H1 (cell line): ENCODE measurements at regions not wholly inside any gene's neighbourhood (a gene's known extent, or its start where the extent isn't known, plus 50 kb on each side); places are given as distances from the start of the nearest gene placed in this dataset.
"Not testable (repeated sequence)": the region's sequence is repeated elsewhere in the genome, so short reads cannot be mapped to it uniquely, and the experiment has no call there.

Source experiments
- CTCF ChIA-PET: fragments of 300-600 bp; sonication (Branson Sonifier 250); formaldehyde crosslinking; loops from one replicate; lab custom pipeline; 2021; ENCODE audit not compliant: partially characterized antibody; lab: Charles Lee
- POLR2A ChIA-PET: fragments of 300-600 bp; sonication (Branson Sonifier 250); formaldehyde crosslinking; loops from one replicate; lab custom pipeline; 2021; ENCODE audit warnings: inconsistent platforms; ENCODE audit not compliant: partially characterized antibody; lab: Charles Lee
- DNase-seq, 2 experiments: peaks; one replicate each; pipeline versions ENCODE4 v3.0.0 to v3.0.0-alpha.2; 2010 to 2022; ENCODE audit warnings: low spot score in 2 of 2, low read depth in 1 of 2, mixed read lengths in 1 of 2
- FAIRE-seq: peaks from 2 replicates; lab custom pipeline; 2011; peaks lifted over from hg19 to GRCh38; lab: Jason Lieb, UNC
- H2AFZ ChIP-seq: 2 replicates; pipeline ENCODE4 v1.8.1; 2012; ENCODE audit warnings: low read length, inconsistent platforms
- H2AK5ac ChIP-seq: 2 replicates; pipeline ENCODE4 v1.6.1; 2013; ENCODE audit warnings: low read depth, low read length
- H2BK120ac ChIP-seq: replicated peaks from 2 replicates; pipeline ENCODE3; 2013; ENCODE audit warnings: low read depth, low read length, inconsistent platforms
- H2BK12ac ChIP-seq: 2 replicates; pipeline ENCODE4 v1.6.1; 2013; ENCODE audit warnings: low read depth, low read length
- H2BK15ac ChIP-seq: 2 replicates; pipeline ENCODE4 v1.6.1; 2013; ENCODE audit warnings: low read length
- H2BK20ac ChIP-seq: 2 replicates; pipeline ENCODE4 v1.6.1; 2013; ENCODE audit warnings: low read length
- H2BK5ac ChIP-seq: 2 replicates; pipeline ENCODE4 v1.6.1; 2013; ENCODE audit warnings: low read depth, low read length
- H3K14ac ChIP-seq: 2 replicates; pipeline ENCODE4 v1.6.1; 2013; ENCODE audit warnings: inconsistent platforms; ENCODE audit not compliant: insufficient read length
- H3K18ac ChIP-seq: 2 replicates; pipeline ENCODE4 v1.6.1; 2013; ENCODE audit warnings: low read length; ENCODE audit errors: extremely low read depth
- H3K23ac ChIP-seq: 2 replicates; pipeline ENCODE4 v1.6.1; 2013; ENCODE audit warnings: inconsistent platforms; ENCODE audit not compliant: insufficient read length
- H3K23me2 ChIP-seq: 2 replicates; pipeline ENCODE4 v1.6.1; 2013; ENCODE audit warnings: low read depth, low read length
- H3K27ac ChIP-seq: 2 replicates; pipeline ENCODE4 v1.6.1; 2011; ENCODE audit warnings: low read depth, low read length, inconsistent platforms
- H3K27me3 ChIP-seq, 4 experiments: replicated peaks in 1 of 4; 1 replicate in 1 of 4; 2 replicates in 3 of 4; pipeline versions ENCODE4 v1.6.1 to v1.8.1; 2011 to 2013; ENCODE audit warnings: low read length in 3 of 4, mild to moderate bottlenecking in 3 of 4, inconsistent platforms in 2 of 4, mixed read lengths in 2 of 4, moderate library complexity in 1 of 4; ENCODE audit not compliant: control insufficient read depth in 3 of 4, insufficient read depth in 3 of 4; ENCODE audit errors: extremely low read depth in 1 of 4
- H3K36me3 ChIP-seq, 4 experiments: 2 replicates each; pipeline versions ENCODE4 v1.6.1 to v1.8.1; 2011 to 2013; ENCODE audit warnings: mild to moderate bottlenecking in 4 of 4, low read length in 3 of 4, moderate library complexity in 2 of 4, control low read depth in 1 of 4, inconsistent platforms in 1 of 4; ENCODE audit not compliant: insufficient read depth in 4 of 4, control insufficient read depth in 2 of 4
- H3K4ac ChIP-seq: replicated peaks from 2 replicates; pipeline ENCODE3; 2013; ENCODE audit warnings: low read length, low read depth, mixed read lengths, inconsistent platforms; ENCODE audit not compliant: insufficient read length
- H3K4me1 ChIP-seq, 4 experiments: replicated peaks in 1 of 4; 1 replicate in 1 of 4; 2 replicates in 3 of 4; pipeline versions ENCODE4 v1.6.1 to v1.8.1; 2011 to 2013; ENCODE audit warnings: low read length in 3 of 4, inconsistent platforms in 2 of 4, mixed read lengths in 1 of 4; ENCODE audit not compliant: insufficient read depth in 4 of 4, control insufficient read depth in 3 of 4
- H3K4me2 ChIP-seq, 2 experiments: 2 replicates each; pipeline versions ENCODE4 v1.6.1 to v1.8.1; 2011 to 2013; ENCODE audit warnings: low read depth in 2 of 2, low read length in 2 of 2, control low read depth in 1 of 2, inconsistent platforms in 1 of 2, mild to moderate bottlenecking in 1 of 2; ENCODE audit not compliant: insufficient read depth in 1 of 2
- H3K4me3 ChIP-seq, 4 experiments: fragments of 200-600, 300-600 bp in 1 of 4; sonication (generic), shearing (Covaris generic), sonication (Bioruptor Twin) in 1 of 4; 2 replicates each; pipeline versions ENCODE4 v1.5.1 to v1.8.1; 2011 to 2016; ENCODE audit warnings: low read length in 4 of 4, low read depth in 3 of 4, control low read depth in 2 of 4, inconsistent platforms in 2 of 4, mild to moderate bottlenecking in 2 of 4, mixed read lengths in 1 of 4, moderate library complexity in 1 of 4; ENCODE audit not compliant: insufficient read depth in 2 of 4; ENCODE audit errors: extremely low read depth in 1 of 4
- H3K56ac ChIP-seq: replicated peaks from 2 replicates; pipeline ENCODE3; 2013; ENCODE audit warnings: low read depth, mild to moderate bottlenecking, mixed read lengths, low read length, inconsistent platforms; ENCODE audit not compliant: insufficient read length
- H3K79me1 ChIP-seq: 2 replicates; pipeline ENCODE4 v1.6.1; 2013; ENCODE audit warnings: low read depth, low read length, control low read depth
- H3K79me2 ChIP-seq, 2 experiments: 2 replicates each; pipeline versions ENCODE4 v1.6.1 to v1.8.1; 2012 to 2013; ENCODE audit warnings: low read length in 2 of 2, mild to moderate bottlenecking in 2 of 2, inconsistent platforms in 1 of 2; ENCODE audit not compliant: insufficient read depth in 2 of 2, control insufficient read depth in 1 of 2
- H3K9ac ChIP-seq, 4 experiments: replicated peaks in 1 of 4; 1 replicate in 1 of 4; 2 replicates in 3 of 4; pipeline versions ENCODE4 v1.6.1 to v1.8.1; 2011 to 2013; ENCODE audit warnings: low read depth in 3 of 4, low read length in 3 of 4, control low read depth in 2 of 4, mild to moderate bottlenecking in 2 of 4, moderate library complexity in 2 of 4, inconsistent platforms in 1 of 4; ENCODE audit errors: extremely low read depth in 1 of 4
- H3K9me3 ChIP-seq, 2 experiments: 2 replicates each; pipeline versions ENCODE4 v1.6.1 to v1.8.1; 2012 to 2013; ENCODE audit warnings: mild to moderate bottlenecking in 2 of 2, moderate library complexity in 2 of 2, control low read depth in 1 of 2, inconsistent platforms in 1 of 2, low read depth in 1 of 2, low read length in 1 of 2, mixed read lengths in 1 of 2; ENCODE audit not compliant: insufficient read depth in 2 of 2
- H4K20me1 ChIP-seq, 2 experiments: replicated peaks in 1 of 2; 2 replicates each; pipeline versions ENCODE3 to v1.8.1; 2011 to 2013; ENCODE audit warnings: inconsistent platforms in 2 of 2, low read length in 2 of 2, mild to moderate bottlenecking in 1 of 2; ENCODE audit not compliant: insufficient read depth in 2 of 2, control insufficient read depth in 1 of 2
- H4K5ac ChIP-seq: 2 replicates; pipeline ENCODE4 v1.6.1; 2013; ENCODE audit warnings: low read length, low read depth, mixed read lengths, inconsistent platforms; ENCODE audit not compliant: insufficient read length
- H4K8ac ChIP-seq: 2 replicates; pipeline ENCODE4 v1.8.0; 2013; ENCODE audit warnings: mild to moderate bottlenecking, moderate library complexity, low read length, inconsistent platforms; ENCODE audit not compliant: insufficient read depth; ENCODE audit errors: extremely low read depth
- H4K91ac ChIP-seq: replicated peaks from 2 replicates; pipeline ENCODE3; 2013; ENCODE audit warnings: low read length, mixed read lengths, inconsistent platforms; ENCODE audit not compliant: insufficient read length
- NRF1 ChIP-seq: IDR thresholded peaks from 2 replicates; pipeline ENCODE4 v1.6.1; 2011; ENCODE audit warnings: mild to moderate bottlenecking, low read depth, low read length, improper control_type of control experiment
- WGBS, 2 experiments: shearing (Covaris generic) in 1 of 2; methylation state at CpG; one replicate each; pipeline versions ENCODE4 v1.1.6 to v1.1.7; 2013 to 2015; ENCODE audit warnings: low lambda C conversion rate in 2 of 2, mixed read lengths in 2 of 2, inconsistent platforms in 1 of 2, low coverage in 1 of 2, missing lambda C conversion rate in 1 of 2; ENCODE audit not compliant: insufficient replicate concordance in 2 of 2, insufficient coverage in 1 of 2, insufficient read length in 1 of 2; ENCODE audit errors: extremely low coverage in 1 of 2, missing lambda C conversion rate in 1 of 2; 5-methylcytosine and 5-hydroxymethylcytosine counted together

DNA sequence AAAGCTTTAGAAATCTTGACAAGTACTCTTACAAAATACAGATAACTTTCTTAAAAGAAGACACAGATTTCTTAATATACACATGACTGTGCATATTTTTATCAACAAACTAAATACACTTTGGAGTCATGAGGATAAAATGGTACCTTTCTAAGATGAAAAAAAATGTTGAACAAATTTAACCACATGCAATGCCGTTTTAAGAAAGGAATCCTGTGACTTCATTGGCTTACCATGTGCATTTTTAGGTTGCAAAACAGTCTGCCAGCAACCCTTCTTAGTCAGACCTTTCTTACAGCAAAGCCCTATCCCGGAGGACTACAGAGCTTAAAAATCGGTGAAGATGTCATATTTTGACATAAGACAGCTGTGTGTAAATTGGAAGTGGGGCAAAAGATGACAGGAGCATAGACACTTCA is 51.7 kb downstream of the GASK1B start:
- no peaks in the 10 kb centered on the region for H3K9me3 ChIP-seq
- no peak overlapping the region for H2BK20ac ChIP-seq
- no peak overlapping the region for H3K27ac ChIP-seq
- no peaks in the 10 kb centered on the region for H3K36me3 ChIP-seq
- no peaks in the 10 kb centered on the region for H3K79me1 ChIP-seq
- H3K23ac ChIP-seq = no peak overlapping the region
- H3K23me2 ChIP-seq = no peaks in the 10 kb centered on the region
- ChIA-PET CTCF (interaction anchor here (0.7 kb wide), 1 partner anchor 124 kb away, joined by 4 read pairs; no protein-coding TSS in a partner anchor), POLR2A (no interaction called here)
- H3K18ac ChIP-seq = no peak overlapping the region
- H3K27me3 ChIP-seq = no peaks in the 10 kb centered on the region
- no peak overlapping the region for H3K56ac ChIP-seq
- no peak overlapping the region for H4K8ac ChIP-seq
- H3K4me2 ChIP-seq = no peak overlapping the region
- H2AK5ac ChIP-seq = no peak overlapping the region
- H3K4ac ChIP-seq = no peak overlapping the region
- H2AFZ ChIP-seq = no peak overlapping the region
- H2BK15ac ChIP-seq = no peak overlapping the region
- TF ChIP-seq NRF1 = no peak
- H2BK12ac ChIP-seq = no peak overlapping the region
- H3K79me2 ChIP-seq = no peaks in the 10 kb centered on the region
- no peaks in the 10 kb centered on the region for H3K4me1 ChIP-seq
- no peak overlapping the region for H4K5ac ChIP-seq
- H4K91ac ChIP-seq = no peak overlapping the region
- 93% methylated on average over 3 of the region's 3 CpGs; no CpG with 5 or more reads in 1 of the 2 experiments for WGBS, 2 experiments
- H4K20me1 ChIP-seq = no peaks in the 10 kb centered on the region
- DNase-seq = no peak
- FAIRE-seq = no peak
- no peak overlapping the region for H2BK5ac ChIP-seq
- H3K4me3 ChIP-seq = no peak overlapping the region
- no peak overlapping the region for H3K9ac ChIP-seq
- no peak overlapping the region for H3K14ac ChIP-seq
- H2BK120ac ChIP-seq = no peak overlapping the region

DNA sequence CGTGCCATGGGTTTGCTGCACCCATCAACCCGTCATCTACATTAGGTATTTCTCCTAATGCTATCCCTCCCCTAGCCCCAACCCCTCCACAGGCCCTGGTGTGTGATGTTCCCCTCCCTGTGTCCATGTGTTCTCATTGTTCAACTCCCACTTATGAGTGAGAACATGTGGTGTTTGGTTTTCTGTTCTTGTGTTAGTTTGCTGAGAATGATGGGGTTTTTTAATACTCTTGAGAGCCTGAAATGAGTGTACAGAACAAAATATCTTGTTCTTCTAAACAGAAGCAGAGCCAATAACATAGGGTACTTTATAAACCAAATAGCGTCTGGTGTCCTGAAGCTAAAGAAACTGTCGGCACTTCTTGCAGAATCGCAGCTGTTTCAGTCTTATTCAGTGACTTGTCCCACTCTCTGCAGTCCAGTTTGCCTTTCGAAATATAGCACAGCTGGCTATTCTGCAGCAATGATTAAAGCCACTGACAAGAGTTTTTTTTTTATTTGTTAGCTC is 52.1 kb downstream of the GASK1B start:
- H3K56ac ChIP-seq, H3K23ac ChIP-seq, H3K36me3 ChIP-seq, POLR2A ChIA-PET, H3K27me3 ChIP-seq, H3K79me2 ChIP-seq, H3K9ac ChIP-seq, H4K91ac ChIP-seq, H2BK5ac ChIP-seq, H2BK20ac ChIP-seq, H3K4ac ChIP-seq, FAIRE-seq, H2AK5ac ChIP-seq, DNase-seq, H2BK120ac ChIP-seq, H3K4me2 ChIP-seq, H2AFZ ChIP-seq, H3K18ac ChIP-seq, H3K23me2 ChIP-seq, H2BK12ac ChIP-seq, H3K4me3 ChIP-seq, H3K27ac ChIP-seq, H4K8ac ChIP-seq, H3K14ac ChIP-seq, H3K4me1 ChIP-seq, H4K5ac ChIP-seq, H4K20me1 ChIP-seq, H3K9me3 ChIP-seq, H3K79me1 ChIP-seq, H2BK15ac ChIP-seq: not testable (repeated sequence)
- 91% methylated on average over 6 of the region's 6 CpGs; no CpG with 5 or more reads in 1 of the 2 experiments for WGBS, 2 experiments
- CTCF ChIA-PET = interaction anchor here (0.6 to 0.7 kb wide), 2 partner anchors 62 to 123 kb away, joined by 3 to 4 read pairs; no protein-coding TSS in a partner anchor
